AG04449 (cell line): ENCODE measurements at regions not wholly inside any gene's neighbourhood (a gene's known extent, or its start where the extent isn't known, plus 50 kb on each side); places are given as distances from the start of the nearest gene placed in this dataset.

Source experiments
- CTCF ChIA-PET: fragments of 350-600 bp; formaldehyde crosslinking; extraction: SDS; loops from one replicate; lab custom pipeline; 2021; ENCODE audit warnings: antibody characterized with exemption; lab: Yijun Ruan, JAX
- POLR2A ChIA-PET: fragments of 400-600, 350-600 bp; formaldehyde crosslinking; extraction: SDS; loops from one replicate; lab custom pipeline; 2020; ENCODE audit warnings: antibody characterized with exemption, inconsistent platforms; lab: Yijun Ruan, JAX
- DNase-seq: peaks from one replicate; pipeline ENCODE4 v3.0.0-alpha.2; 2010; ENCODE audit warnings: low read depth, low spot score
- H3K4me3 ChIP-seq: 2 replicates; pipeline ENCODE4 v1.5.1; 2011; ENCODE audit warnings: low read depth, mild to moderate bottlenecking, control low read depth, low read length
- CTCF ChIP-seq: IDR thresholded peaks from one replicate; pipeline ENCODE4 v1.5.1; 2011; ENCODE audit warnings: mild to moderate bottlenecking, moderate library complexity, low read length, control low read depth, inconsistent platforms; ENCODE audit not compliant: insufficient read depth; ENCODE audit errors: missing control alignments

- ChIA-PET CTCF (interaction anchor here (0.6 to 1.3 kb wide), 4 partner anchors 9 to 389 kb away, joined by 3 to 4 read pairs (median 3); no protein-coding TSS in a partner anchor), POLR2A (no interaction called here)
- no peak overlapping the region for H3K4me3 ChIP-seq
- TF ChIP-seq CTCF, result no peak
- DNase-seq, result no peak
Observed at GRCh38 chr9:84393266-84393950, 52.9 kb upstream of the SLC28A3 start.

- H3K4me3 ChIP-seq, result no peak overlapping the region
- no peak for TF ChIP-seq CTCF
- ChIA-PET POLR2A (no interaction called here), CTCF (interaction anchor here (0.6 to 1.3 kb wide), 5 partner anchors 9 to 1194 kb away, joined by 3 to 4 read pairs (median 3); no protein-coding TSS in a partner anchor)
- DNase-seq, result no peak
Observed at GRCh38 chr9:84394036-84394435, 53.5 kb upstream of the SLC28A3 start.

- DNase-seq, result no peak
- ChIA-PET CTCF (interaction anchor here (0.6 to 4.8 kb wide), 24 partner anchors 9 to 1214 kb away, joined by 3 to 42 read pairs (median 4); no protein-coding TSS in a partner anchor), POLR2A (no interaction called here)
- peak; percentile 81 for TF ChIP-seq CTCF
- H3K4me3 ChIP-seq, result no peak overlapping the region
Observed at GRCh38 chr9:84397151-84397728, 56.7 kb upstream of the SLC28A3 start.

- no peak overlapping the region for H3K4me3 ChIP-seq
- peak; percentile 21 for DNase-seq
- ChIA-PET POLR2A (no interaction called here), CTCF (interaction anchor here (0.6 to 4.8 kb wide), 19 partner anchors 10 to 1213 kb away, joined by 3 to 42 read pairs (median 6); no protein-coding TSS in a partner anchor)
- no peak for TF ChIP-seq CTCF
Observed at GRCh38 chr9:84397822-84398221, 57.3 kb upstream of the SLC28A3 start.

- ChIA-PET CTCF (no interaction called here), POLR2A (no interaction called here)
- DNase-seq, result no peak
- H3K4me3 ChIP-seq, result no peak overlapping the region
- TF ChIP-seq CTCF, result no peak
Observed at GRCh38 chr9:84402517-84402916, 62.0 kb upstream of the SLC28A3 start.

- POLR2A ChIA-PET, result no interaction called here
- CTCF ChIA-PET, result interaction anchor here (1.5 kb wide), 1 partner anchor 1207 kb away, joined by 4 read pairs; no protein-coding TSS in a partner anchor
- DNase-seq, result no peak
Observed at GRCh38 chr9:84403288-84403687, 62.7 kb upstream of the SLC28A3 start.

More at GRCh38 chr9:84403288-84403687, 62.7 kb upstream of the SLC28A3 start:
- no peak overlapping the region for H3K4me3 ChIP-seq
- no peak for TF ChIP-seq CTCF
